HG03520 (cell line): ENCODE measurements at regions not wholly inside any gene's neighbourhood (a gene's known extent, or its start where the extent isn't known, plus 50 kb on each side); places are given as distances from the start of the nearest gene placed in this dataset.
"Not testable (repeated sequence)": the region's sequence is repeated elsewhere in the genome, so short reads cannot be mapped to it uniquely, and the experiment has no call there.

Source experiments
- ATAC-seq: cut with Tn5 transposase; IDR thresholded peaks from one replicate; pipeline ENCODE4 v1.9.1; 2021; ENCODE audit warnings: mild to moderate bottlenecking, moderate library complexity; ENCODE audit not compliant: unreplicated experiment

DNA sequence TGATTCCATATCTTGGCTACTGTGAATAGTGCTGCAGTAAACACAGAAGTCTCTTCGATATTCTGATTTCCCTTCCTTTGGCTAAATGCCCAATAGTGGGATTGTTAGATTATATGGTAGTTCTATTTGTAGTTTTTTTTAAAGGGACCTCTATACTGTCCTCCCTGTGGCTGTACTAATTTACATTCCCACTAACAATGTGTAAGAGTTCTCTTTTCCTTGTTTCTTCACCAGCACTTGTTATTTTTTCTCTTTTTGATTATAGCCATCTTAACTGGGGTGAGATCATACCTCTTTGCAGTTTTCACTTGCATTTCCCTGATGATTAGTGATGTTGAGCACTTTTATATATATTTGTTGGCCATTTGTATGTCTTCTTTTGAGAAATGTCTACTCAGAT, 102.0 kb downstream of the CARTPT start:
- ATAC-seq: no peak

DNA sequence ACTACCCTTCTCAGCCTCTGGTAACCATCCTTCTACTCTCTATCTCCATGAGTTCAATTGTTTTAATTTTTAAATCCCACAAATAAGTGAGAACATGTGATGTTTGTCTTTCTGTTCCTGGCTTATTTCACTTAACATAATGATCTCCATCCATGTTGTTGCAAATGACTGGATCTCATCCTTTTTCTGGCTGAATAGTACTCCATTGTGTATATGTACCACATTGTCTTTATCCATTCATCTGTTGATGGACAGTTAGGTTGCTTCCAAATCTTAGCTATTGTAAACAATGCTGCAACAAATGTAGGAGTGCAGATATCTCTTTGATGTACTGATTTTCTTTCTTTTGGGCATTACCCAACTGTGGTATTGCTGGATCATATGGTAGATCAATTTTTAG, 103.0 kb downstream of the CARTPT start:
- not testable (repeated sequence) for ATAC-seq

DNA sequence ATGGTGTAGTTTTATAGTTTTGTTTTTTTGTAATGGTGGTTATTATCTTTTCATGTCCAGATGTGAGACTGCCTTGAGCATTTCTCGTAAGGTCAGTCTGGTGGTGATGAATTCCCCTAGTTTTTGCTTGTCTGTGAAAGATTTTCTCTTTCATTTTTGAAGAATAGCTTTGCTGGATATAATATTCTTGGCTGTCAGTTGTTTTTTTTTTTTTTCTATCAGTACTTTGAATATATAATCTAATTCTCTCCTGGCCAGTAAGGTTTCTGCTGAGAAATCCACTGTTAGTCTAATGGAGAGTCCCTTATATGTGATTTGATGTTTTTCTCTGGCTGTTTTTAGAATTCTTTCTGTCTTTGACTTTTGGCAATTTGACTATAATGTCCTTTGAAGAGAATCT, 106.9 kb downstream of the CARTPT start:
- ATAC-seq: no peak

DNA sequence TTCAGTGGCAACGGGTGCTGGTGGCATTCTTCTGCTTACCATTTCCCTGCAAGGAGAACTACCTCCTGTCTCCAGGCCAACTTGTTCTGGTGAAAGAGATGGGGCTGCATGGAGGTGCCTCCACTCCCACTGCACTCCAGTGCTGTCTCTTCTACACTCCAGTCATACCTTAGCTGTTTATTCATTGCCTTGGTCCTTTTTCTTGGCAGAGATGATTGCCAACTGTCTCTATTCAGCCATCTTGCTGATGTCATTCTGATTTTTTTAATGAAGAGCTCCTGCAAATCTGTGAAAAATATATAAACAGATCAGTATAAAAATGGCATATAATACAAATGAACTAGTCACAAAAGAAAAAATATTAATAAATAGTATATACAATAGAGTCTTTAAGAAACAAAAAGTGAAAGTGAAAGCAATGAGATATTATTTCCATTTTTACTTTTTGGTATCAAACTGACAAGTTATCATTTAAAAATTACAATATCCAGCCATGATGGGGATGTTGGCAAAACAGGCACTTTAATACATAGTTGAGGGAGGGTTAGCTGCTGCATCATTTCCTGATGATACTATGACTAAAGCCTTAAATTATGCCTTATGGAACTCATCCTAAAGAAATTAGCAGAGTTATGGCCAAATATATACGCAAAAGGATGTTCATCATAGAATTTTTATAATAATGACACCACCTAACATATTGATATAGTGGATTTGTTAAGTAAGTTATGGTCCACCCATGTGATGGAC, 109.4 kb downstream of the CARTPT start:
- no peak for ATAC-seq

DNA sequence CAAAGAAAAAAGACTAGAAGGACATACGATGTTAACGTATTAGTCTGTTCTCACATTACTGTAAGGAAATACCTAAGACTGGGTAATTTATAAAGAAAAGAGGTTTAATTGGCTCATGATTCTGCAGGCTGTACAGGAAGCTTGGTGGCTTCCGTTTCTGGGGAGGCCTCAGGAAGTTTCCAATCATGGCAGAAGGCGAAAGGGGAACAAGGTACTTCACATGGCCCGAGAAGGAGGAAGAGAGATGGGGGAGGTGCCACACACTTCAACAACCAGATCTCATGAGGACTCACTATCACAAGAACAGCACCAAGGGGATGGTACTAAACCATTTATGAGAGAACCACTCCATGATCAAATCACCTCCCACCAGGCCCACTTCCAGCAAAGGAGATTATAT, 110.1 kb downstream of the CARTPT start:
- no peak for ATAC-seq

DNA sequence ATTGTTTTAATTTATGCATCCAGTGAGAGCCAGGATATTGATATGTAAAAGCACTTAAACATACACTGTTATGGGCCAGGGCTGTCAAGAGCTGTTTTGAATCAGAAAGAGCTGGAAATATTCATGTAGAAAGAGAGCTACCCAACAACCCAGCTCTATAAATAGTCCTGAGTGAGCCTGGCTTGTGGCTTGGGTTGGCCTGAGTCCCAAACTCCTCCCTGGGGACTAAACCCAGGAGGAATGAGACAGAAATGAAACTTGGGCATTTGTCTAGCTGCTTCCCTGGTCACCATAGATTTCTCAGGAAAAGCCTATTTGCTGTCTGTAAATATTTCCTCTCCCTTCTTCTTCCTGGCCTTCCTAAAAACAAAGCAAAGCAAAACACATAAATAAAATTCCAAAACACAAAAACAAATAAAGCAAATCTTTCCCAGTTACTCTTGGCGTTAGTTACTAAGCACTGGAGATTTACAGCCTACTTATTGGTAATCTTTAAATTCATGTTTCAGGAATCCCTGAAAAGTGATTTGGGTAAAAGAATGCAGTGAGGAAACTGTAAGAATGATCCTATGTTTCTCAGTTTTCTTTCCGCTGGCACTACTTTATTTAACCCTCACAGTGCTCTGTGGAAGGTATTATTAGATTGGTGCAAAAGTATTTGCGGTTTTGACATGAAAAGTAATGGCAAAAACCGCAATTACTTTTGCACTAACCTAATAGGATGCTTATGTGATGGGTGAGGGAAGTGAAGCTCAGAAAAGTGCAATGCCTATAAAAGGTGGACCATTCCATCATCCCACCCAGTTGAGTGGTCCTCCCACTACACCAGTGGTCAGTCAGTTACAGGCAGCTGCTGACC, 111.8 kb downstream of the CARTPT start:
- ATAC-seq: no peak

DNA sequence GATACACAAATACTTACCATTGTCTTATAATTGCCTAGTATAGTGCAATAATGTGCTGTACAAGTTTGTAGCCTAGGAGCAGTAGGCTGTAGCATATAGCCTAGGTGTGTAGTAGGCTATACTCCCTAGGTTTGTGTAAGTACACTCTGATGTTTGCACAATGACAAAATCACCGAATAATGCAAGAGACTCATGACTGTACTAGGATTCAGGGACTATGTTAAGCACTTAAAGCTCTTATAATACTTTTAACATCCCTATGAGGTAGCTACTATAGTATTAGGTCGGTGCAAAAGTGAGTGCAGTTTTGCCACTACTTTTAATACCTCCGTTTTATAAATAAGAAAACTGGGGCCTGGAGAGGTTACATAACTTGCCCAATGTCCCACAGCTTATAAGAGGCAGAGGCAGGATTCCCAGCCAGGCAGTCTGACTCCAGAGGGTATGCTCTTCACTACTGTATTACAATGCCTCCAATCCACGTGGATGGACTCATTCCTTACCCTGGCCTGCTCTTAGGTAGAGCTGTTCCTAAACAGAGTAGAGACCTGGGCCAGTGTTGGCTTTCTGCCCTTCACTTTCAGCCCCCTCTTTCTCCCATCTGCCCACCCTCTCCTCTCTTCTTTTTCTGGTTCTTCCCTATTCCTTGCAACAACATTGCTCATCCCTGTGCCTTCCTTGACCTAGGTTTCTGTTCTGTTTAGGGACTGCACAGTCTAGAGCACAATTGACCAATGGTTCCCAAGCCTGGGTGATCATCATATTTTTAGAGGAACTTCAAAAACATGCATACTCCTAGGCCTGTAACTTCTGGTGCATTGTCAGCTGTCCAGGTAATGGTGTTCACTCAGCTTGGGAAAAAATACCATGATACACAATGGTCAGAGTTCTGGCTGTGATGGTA, 114.0 kb downstream of the CARTPT start:
- ATAC-seq: no peak

DNA sequence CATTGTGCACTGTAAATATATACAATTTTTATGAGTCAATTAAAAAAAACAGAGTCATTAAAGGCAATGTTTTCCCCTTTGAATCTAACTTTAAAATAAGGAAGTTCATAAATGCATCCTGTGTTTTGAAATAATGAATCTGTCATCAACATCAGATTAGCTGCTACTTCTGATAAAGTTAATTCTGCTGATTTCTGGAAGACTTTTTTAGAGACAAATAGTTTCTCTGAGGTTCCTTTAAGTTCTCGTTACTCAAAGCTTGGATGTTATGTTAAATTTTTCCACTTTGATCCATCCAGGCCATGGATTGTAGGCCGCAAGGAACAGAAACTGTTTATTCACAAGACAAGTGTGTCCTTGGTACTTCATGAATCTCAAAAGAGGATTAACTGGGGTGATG, 115.5 kb downstream of the CARTPT start:
- no peak for ATAC-seq

DNA sequence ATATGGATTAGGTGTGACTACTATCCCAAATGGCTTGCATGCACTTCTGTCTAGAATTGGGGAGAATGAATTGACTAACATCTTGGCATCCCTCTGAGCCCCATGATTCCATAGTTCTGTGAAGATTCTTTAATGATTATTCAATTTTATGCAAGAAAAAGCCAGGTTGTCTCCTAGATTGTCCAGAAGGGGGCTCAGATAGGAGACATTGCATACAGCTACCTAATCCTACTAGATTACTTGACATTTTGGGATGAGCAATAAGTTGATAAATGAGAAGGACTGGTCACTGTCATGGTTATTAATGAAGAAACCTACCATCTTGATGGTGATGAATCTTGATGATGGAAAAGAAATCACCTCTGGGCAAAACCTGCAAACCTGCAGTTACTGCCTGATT, 117.0 kb downstream of the CARTPT start:
- no peak for ATAC-seq

DNA sequence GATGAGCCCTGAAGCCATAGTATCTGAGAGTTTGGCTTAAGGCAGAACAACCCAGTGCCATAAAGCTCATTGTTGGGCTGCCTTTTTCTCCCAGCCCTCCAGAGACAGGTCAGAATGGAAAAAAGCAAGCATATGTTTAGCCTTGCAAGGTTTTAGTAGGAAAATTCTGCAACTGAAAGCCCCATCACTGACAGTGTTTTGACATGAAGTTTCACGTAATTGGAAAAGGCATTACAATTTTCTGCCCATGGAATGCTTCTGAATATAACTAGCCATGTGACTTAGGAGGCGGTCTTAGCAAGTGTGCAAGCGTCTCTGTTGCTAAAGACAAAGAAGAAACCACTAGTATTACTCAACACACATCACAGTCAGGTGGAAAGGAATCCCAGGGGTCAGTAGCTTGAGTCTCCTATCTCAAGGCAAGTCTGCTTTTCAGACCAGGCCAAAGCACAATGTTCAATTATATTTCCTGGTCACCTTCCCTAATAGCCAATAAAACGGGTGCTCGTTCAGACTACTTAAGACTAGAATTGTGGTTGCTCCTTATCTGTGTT, 117.6 kb downstream of the CARTPT start:
- ATAC-seq: no peak

DNA sequence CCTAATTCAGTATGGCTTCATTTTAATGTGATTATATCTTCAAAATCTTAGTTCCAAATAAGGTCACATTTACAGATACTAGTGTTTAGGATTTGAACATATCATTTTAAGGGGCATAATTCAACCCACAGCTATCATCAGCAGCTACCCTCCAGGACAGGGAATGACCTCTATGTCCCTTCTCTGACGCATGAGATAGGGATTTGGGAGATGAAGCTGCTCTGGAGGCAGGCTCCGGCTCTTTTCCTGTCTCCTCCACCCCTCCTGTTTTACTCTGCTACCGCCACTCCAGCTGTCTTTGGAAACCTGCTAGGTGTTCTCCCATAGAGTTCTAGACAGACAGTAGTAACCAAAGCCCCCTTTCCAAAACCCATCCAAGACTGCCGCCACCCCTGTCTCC, 119.2 kb downstream of the CARTPT start:
- no peak for ATAC-seq

DNA sequence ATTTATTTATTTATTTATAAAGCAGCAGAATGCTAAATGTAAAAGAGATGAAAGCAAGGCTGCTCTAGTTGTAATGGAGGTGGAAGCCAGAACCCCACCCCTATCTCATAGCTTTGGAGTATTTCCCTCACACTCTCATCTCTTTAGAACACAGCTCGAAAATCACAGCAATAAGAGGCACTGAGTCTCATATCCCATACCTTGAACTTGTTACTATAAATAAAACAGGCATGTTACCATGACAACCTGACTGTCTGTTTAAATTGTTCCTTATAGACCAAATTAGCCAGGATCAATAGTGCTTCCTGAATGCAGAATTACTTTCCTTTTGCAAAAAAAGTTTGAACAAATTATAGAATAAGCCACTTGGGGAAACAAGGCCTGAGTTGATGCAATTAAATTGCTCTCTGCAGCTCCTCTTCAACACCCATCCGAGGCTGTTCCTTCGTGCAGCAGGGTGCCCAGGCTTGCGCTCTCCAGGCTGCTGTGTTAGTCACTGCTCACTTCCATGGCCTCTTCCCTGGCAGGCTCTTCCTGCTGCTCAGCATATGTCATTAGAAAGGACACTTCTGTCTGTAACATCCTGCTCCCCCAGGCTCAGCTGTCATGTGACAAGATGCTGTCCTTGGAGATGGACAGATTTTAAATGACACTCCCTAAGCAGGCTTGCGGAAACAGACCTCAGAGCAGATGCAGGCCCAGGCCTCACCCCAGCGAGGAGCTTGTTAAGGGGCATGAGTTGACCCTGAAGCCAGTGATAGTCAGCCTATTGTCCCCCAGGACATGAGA, 120.2 kb downstream of the CARTPT start:
- no peak for ATAC-seq

DNA sequence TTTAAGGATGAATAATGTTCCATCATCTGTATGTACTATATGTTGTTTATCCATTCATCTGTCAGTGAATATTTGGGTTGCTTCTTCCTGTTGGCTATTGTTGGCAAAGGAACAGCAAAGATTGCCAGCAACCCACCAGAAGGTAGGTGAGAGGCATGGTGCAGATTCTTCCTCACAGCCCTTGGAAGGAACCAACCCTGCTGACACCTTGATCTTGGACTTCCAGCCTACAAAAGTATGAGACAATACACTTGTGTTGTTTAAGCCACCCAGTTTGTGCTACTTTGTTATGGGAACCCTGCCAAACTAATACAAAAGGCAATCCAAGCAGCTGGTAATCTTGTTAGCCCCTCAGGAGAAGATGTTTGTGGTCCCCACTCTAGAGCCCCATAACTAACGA, 122.0 kb downstream of the CARTPT start:
- ATAC-seq: no peak

DNA sequence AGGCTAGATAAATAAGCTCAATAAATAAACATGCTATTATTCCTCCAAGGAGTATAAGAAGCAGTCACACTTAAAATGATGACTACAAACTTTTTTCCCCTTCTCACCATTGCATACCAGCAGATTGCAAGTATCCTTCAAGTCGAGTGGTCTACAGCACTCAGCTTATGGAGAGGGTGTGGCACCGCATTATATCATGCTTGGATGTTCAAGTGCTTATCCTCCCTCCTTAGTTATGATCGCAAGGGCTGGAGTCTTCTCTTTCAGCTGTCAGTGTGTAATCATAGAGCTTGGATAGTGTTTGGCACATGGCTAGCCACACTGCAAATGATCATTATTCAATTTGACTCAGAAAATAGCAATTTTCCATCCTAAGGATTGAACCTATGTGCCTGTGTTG, 124.0 kb downstream of the CARTPT start:
- no peak for ATAC-seq

DNA sequence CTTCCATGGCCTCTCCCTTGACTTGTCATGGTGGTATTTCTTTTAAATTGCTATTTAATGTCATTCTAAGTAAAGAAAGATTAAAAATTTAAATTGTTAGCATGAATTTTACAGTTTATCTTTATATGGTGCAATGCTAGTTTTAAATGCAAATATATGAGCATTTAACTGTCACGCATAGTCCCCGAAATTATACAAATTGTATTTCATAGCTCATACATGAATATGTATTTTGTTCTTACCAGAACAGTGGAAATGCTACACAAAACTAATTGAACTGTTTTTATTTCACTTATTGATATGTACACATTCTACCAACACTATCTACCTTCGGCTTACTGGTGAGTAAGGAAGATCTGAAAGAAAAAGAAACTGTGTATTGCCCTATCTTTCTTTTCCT, 125.8 kb downstream of the CARTPT start:
- ATAC-seq: no peak

DNA sequence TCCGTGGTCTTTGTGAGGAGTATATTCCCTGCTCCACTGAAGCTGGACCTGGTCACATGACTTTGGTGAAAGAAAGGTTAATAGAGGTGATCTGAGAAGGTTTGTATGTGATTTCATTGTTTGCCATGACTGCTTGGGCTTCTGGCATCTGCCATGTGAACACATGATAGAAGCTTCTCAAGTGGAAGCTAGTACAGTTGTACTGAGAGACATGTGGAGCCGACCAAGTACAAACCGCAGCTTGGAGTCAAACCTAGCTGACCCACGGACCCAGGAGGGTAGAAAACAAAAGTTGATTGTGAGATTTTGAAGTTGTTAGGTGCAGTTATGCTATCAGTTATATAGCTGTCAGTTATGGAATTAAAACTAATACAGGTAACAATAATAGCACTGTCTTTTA, 140.4 kb downstream of the CARTPT start:
- no peak for ATAC-seq

DNA sequence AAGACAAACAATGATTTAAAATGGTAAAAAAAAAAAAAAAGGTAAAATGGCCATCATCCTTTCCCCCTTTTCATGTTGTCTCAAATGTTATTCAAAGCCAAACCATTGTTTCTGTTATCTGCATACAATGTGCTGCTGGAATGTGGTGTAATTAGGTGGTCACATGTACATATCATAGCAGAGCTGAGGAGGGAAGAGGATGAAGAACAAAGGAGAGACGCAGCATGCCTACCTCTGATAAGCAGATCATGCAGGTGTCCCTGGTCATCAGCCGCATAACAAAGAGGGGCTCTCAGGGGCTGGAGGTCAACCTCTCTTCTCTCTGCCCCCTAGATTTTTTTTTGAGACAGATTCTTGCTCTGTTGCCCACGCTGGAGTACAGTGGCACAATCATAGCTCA, 141.0 kb downstream of the CARTPT start:
- no peak for ATAC-seq

DNA sequence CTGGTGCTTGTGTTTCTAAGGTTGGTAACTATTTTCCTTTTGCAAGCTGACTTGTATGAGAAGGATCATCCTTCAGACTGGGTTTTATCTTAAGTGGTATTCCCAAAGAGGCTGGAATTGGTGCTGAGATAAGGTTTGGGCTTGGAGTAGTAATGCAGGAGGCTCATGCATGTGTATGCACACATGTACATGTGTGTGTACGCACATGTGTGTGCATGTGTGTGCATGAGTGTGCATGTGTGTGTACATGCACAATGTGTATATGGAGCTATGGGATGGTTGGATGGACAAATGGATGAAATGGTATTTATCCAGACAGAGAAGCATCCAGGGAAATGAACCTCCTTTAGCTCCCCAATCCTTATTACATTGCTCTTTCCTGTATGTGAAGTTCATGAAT, 142.6 kb downstream of the CARTPT start:
- ATAC-seq: no peak

DNA sequence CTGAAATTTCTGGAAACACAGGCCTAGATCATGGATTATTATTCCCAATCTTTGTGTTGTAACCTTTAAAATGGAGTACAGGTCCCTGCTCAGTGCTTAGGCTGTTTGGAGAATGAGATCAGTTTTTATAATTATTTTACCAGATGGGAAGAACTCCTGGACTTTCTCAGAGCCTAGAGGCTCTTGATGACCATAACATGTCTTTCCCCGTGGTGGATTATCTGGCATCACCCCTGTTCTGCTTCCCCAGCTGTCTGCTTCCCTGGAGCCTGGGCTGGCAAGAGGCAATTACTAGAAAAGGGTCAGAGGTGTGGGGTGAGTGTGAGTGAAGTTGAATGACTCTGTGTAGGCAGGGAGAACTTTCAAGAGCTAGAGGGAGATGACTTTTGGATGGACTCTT, 143.0 kb downstream of the CARTPT start:
- no peak for ATAC-seq

DNA sequence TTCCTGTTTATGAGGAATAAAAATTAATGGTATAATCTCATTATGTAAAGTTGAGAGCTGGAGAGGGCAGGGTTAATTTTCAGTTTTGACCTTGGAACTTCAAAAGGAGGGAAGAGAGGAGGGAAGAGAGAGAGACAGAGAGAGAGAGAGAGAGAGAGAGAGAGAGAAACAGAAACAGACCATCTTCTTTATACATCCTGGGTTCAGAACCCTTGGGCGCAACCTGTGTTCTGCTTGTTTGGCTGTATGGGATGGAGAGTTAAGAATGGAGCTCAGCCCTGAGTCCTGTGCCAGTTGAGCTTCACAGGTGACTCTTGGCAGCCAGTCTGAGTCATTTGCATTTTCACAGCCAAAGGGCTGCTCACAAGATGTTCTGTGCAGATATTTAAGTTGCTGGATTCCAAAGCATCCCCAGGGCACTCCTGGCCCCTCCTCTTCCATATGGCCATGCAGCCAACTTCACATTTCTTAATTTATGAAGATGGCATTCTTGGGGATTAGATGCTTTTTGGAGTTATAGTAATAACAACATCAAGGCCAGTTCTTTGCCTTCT, 143.5 kb downstream of the CARTPT start:
- no peak for ATAC-seq
